WI38 (cell line): ENCODE measurements at regions not wholly inside any gene's neighbourhood (a gene's known extent, or its start where the extent isn't known, plus 50 kb on each side); places are given as distances from the start of the nearest gene placed in this dataset.

Experiments
- H3K4me3 ChIP-seq: 2 replicates; pipeline ENCODE4 v1.5.1; 2011; ENCODE audit warnings: low read depth, mild to moderate bottlenecking, control low read depth, low read length
- TF ChIP-seq, protein P1 (sequence below): IDR thresholded peaks from 2 replicates; pipeline ENCODE4 v1.5.1; 2012; ENCODE audit warnings: low read depth, mild to moderate bottlenecking, control low read depth, low read length

DNA sequence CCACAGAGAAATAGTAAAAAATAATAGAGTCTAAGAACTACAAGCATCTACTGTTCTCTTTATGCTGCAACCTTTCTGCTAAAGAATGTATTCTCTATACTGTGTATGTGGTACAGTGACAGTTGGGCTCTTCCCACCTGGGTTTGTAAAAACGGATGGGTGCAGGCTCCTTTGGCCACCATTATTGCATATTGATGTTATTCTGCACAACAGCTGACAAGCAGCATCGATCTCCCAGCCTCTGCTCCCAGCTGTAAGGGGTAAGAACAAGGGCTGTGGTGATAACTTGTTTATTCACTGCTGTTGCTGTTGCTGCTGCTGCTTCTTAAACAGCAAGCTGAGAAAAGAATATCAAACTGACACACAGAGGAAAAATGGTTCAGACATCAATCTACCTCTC lies 56.1 kb downstream of the KCNRG start:
- TF ChIP-seq, protein P1, sequence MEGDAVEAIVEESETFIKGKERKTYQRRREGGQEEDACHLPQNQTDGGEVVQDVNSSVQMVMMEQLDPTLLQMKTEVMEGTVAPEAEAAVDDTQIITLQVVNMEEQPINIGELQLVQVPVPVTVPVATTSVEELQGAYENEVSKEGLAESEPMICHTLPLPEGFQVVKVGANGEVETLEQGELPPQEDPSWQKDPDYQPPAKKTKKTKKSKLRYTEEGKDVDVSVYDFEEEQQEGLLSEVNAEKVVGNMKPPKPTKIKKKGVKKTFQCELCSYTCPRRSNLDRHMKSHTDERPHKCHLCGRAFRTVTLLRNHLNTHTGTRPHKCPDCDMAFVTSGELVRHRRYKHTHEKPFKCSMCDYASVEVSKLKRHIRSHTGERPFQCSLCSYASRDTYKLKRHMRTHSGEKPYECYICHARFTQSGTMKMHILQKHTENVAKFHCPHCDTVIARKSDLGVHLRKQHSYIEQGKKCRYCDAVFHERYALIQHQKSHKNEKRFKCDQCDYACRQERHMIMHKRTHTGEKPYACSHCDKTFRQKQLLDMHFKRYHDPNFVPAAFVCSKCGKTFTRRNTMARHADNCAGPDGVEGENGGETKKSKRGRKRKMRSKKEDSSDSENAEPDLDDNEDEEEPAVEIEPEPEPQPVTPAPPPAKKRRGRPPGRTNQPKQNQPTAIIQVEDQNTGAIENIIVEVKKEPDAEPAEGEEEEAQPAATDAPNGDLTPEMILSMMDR: no peak

DNA sequence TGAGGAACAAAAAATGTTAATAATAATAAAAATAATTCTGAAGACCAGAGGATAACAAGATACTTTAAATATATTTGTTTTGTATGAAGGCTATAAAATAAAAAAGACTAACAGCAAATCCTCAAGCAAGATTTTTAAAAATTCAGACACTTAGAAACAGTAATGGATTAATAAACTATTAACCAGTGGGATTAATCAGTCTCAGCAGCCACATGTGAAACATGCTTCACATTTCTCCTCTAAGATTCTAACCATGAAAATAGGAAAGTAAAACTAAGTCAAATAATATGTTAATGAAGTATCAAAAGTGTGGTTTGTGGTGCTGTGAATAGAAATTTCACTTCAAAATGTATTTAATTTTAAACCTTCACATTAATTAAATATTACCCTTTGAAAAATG lies 57.4 kb downstream of the KCNRG start:
- TF ChIP-seq, protein P1: no peak
- H3K4me3 ChIP-seq: no peak overlapping the region

More for the DNA sequence above, 56.1 kb downstream of the KCNRG start:
- H3K4me3 ChIP-seq: no peak overlapping the region

DNA sequence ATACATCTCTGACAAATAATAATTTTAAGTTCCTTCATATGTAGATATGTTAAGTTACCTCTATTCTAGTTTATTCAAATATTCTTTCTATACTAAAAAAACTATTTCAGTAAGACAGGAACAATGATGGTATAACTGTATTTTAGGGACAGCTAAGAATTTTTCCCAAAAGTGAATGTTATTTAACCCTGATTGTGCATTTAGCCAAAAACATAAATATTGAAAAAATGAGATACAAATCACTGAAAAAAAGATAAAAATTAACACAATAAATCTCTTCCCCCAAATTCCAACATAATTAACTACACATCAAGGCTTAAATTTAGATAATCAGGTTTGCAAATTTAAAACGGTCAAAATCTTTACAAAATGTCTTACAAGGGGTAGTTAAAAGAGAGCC lies 58.1 kb downstream of the KCNRG start:
- no peak overlapping the region for H3K4me3 ChIP-seq
- TF ChIP-seq, protein P1: no peak

DNA sequence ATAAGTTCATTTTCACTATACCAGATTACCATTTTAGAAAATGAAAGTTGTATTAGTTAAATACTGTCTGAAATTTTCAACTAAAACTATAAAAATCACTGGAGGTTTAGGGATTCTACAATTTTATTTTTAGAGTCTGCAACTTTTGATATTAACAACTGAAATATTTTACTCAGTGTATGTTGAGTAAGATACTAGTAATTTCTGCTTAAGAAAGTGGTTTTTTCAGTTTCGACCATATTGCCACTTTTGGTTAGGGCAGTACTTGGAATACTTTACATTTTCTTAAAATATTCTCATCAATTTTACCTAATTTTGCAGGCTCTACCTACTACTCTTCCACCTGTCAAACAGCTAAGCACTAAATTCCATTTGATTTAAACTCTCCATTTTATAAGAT lies 59.6 kb downstream of the KCNRG start:
- no peak overlapping the region for H3K4me3 ChIP-seq

DNA sequence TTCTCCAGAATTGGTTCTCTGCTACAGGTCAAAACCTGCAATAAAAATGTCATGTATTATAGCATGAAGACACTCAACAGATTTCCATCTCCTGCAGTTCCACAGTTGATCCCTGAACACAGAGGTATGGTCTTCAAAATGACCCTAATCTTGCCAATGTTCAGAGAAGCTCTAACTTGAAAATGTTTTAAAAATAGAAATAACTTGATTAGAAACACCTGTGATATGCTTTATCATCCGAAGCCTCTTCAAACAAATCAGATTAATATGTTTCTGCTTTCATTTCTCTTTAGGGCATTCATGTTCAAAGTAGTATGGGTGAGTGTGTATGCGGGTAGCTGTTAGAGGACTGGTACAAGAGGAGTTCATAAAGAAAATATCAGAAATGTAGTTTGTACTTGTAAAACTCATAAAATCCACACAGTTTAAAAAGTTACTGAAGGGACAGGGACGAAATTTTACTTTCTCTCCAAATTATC lies 60.4 kb downstream of the KCNRG start:
- TF ChIP-seq, protein P1: no peak
- H3K4me3 ChIP-seq: no peak overlapping the region

More for the DNA sequence above, 59.6 kb downstream of the KCNRG start:
- TF ChIP-seq, protein P1: no peak

DNA sequence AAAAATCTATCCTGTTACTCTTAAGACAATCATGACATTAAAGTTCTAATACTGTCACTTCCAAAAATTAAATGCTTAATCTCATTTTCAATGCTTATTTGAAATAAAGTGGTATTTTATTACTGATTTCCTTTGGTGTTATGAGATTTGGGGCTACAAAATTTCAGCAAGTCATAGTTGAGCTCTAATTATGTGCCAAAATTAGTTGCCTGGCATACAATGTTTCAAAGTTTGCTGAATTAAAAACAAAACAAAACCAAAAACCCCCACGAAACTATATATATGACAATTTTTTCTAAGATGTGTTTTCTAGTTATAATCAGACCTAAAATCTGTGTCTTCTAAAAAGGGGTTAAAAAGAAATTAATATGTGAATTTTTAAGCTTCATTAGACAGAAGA lies 62.2 kb downstream of the KCNRG start:
- no peak overlapping the region for H3K4me3 ChIP-seq
- TF ChIP-seq, protein P1: no peak

DNA sequence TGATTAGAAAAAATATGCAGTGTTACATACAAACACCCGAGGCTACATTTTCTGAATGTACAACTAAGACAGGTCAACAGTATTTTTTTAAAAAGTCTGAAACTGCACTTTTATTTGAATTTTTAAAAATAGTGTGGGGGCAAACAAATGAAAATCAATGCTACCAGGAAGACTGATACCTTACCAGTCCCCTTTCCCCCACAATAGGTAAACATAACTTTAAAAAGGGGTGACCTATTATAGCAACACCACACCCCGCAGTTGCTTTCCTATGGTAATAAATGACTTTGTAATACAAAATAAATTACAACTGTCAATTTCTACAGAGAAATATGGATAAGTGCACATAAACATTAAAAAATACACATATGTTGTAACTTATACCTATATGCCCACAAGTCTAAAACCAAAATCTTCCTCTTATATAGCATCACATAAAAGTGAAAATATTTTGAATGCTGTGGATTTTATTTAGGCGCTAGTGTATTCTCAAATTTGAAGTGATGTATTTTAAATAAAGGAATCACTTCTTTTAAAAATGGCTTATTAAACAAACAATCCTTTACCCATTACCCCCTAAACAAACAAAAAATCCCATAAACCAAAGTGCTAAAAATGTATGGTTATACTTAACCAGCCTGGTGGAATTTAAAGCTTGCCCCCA lies 63.1 kb downstream of the KCNRG start:
- no peak overlapping the region; the same call in 1 of the 2 replicates for H3K4me3 ChIP-seq
- TF ChIP-seq, protein P1: no peak
